Ovary (tissue), 3 donors: ENCODE measurements at regions not wholly inside any gene's neighbourhood (a gene's known extent, or its start where the extent isn't known, plus 50 kb on each side); places are given as distances from the start of the nearest gene placed in this dataset.

Source experiments
- CTCF ChIP-seq, 3 donors: fragments of 450-650 bp in 2 of 3; fragments of 200-600 bp in 1 of 3; IDR thresholded peaks; one replicate each; pipeline versions ENCODE4 v1.5.1 to v1.8.0; 2016 to 2022; ENCODE audit warnings: antibody characterized with exemption in 3 of 3, mild to moderate bottlenecking in 1 of 3
- EP300 ChIP-seq: sonication (generic); formaldehyde crosslinking; IDR thresholded peaks from one replicate; pipeline ENCODE4 v1.6.1; 2017; ENCODE audit warnings: antibody characterized with exemption
- POLR2A ChIP-seq: fragments of 450-650 bp; IDR thresholded peaks from one replicate; pipeline ENCODE4 v1.6.1; 2017; ENCODE audit warnings: antibody characterized with exemption, mild to moderate bottlenecking, moderate library complexity
- donor health status: DM: no; HTN: no; CAD: no.

- TF ChIP-seq CTCF (IDR thresholded peaks at IDR 0.05) (no peak), EP300 (no peak), POLR2A (no peak)
These were observed 69.8 kb upstream of the MAFB start for GRCh38 chr20:40758790-40759189.
